HG03175 (cell line): ENCODE measurements at regions not wholly inside any gene's neighbourhood (a gene's known extent, or its start where the extent isn't known, plus 50 kb on each side); places are given as distances from the start of the nearest gene placed in this dataset.
"Not testable (repeated sequence)": the region's sequence is repeated elsewhere in the genome, so short reads cannot be mapped to it uniquely, and the experiment has no call there.

Experiments
- ATAC-seq: cut with Tn5 transposase; IDR thresholded peaks from one replicate; pipeline ENCODE4 v1.9.1; 2021; ENCODE audit warnings: mild to moderate bottlenecking, moderate library complexity; ENCODE audit not compliant: unreplicated experiment

GRCh38 chr13:75180805-75181455 is 301.0 kb downstream of the TBC1D4 start:
- ATAC-seq: no peak

- no peak for ATAC-seq
Observed at GRCh38 chr13:75178436-75178835, 303.5 kb downstream of the TBC1D4 start.

- ATAC-seq: no peak
Observed at GRCh38 chr13:75175575-75175974, 306.4 kb downstream of the TBC1D4 start.

- ATAC-seq: not testable (repeated sequence)
Observed at GRCh38 chr13:75175097-75175496, 306.9 kb downstream of the TBC1D4 start.

- no peak for ATAC-seq
Observed at GRCh38 chr13:75174481-75174880, 307.5 kb downstream of the TBC1D4 start.

GRCh38 chr13:75173457-75174356 is 308.3 kb downstream of the TBC1D4 start:
- ATAC-seq: no peak

GRCh38 chr13:75170311-75170710 is 311.7 kb downstream of the TBC1D4 start:
- no peak for ATAC-seq

- no peak for ATAC-seq
Observed at GRCh38 chr13:75165543-75166230, 316.3 kb downstream of the TBC1D4 start.

- ATAC-seq: no peak
Observed at GRCh38 chr13:75161804-75162203, 320.2 kb downstream of the TBC1D4 start.

- ATAC-seq: no peak
Observed at GRCh38 chr13:75160984-75161383, 321.0 kb downstream of the TBC1D4 start.

GRCh38 chr13:75154331-75154730 is 327.6 kb downstream of the TBC1D4 start:
- no peak for ATAC-seq

GRCh38 chr13:75153834-75154233 is 328.1 kb downstream of the TBC1D4 start:
- no peak for ATAC-seq

GRCh38 chr13:75153386-75153785 is 328.6 kb downstream of the TBC1D4 start:
- no peak for ATAC-seq

- ATAC-seq: no peak
Observed at GRCh38 chr13:75151081-75151643, 330.8 kb downstream of the TBC1D4 start.

- ATAC-seq: no peak
Observed at GRCh38 chr13:75149776-75150175, 332.2 kb downstream of the TBC1D4 start.

- no peak for ATAC-seq
Observed at GRCh38 chr13:75147946-75148345, 334.0 kb downstream of the TBC1D4 start.

- no peak for ATAC-seq
Observed at GRCh38 chr13:75146436-75146835, 335.5 kb downstream of the TBC1D4 start.

- ATAC-seq: no peak
Observed at GRCh38 chr13:75145927-75146326, 336.0 kb downstream of the TBC1D4 start.

- no peak for ATAC-seq
Observed at GRCh38 chr13:75139291-75139690, 342.7 kb downstream of the TBC1D4 start.

GRCh38 chr13:75137911-75138571 is 343.9 kb downstream of the TBC1D4 start:
- ATAC-seq: no peak

- ATAC-seq: no peak
Observed at GRCh38 chr13:75136151-75136550, 345.8 kb downstream of the TBC1D4 start.
